ENCODE measurements at regions not wholly inside any gene's neighbourhood (a gene's known extent, or its start where the extent isn't known, plus 50 kb on each side); places are given as distances from the start of the nearest gene placed in this dataset.

- Histone ChIP-seq H3K4me3 (ENCODE audit: low read length) (no peak overlapping the region), H3K27ac (ENCODE audit: low read length) (no peak overlapping the region), H3K36me3 (ENCODE audit: insufficient read depth, low read length) (no peaks in the 10 kb centered on the region), H3K9me3 (ENCODE audit: low read length) (no peaks in the 10 kb centered on the region), H3K9me2 (replicated peaks; ENCODE audit: insufficient read depth, low read length) (no peaks in the 10 kb centered on the region), H2AFZ (ENCODE audit: low read length) (no peak overlapping the region), H3K4me1 (ENCODE audit: low read length) (no peaks in the 10 kb centered on the region), H4K20me1 (ENCODE audit: insufficient read depth, low read depth, low read length) (no peaks in the 10 kb centered on the region), H3K79me2 (ENCODE audit: low read length) (no peaks in the 10 kb centered on the region), H3K27me3 (ENCODE audit: low read length) (no peaks in the 10 kb centered on the region), H3K9ac (ENCODE audit: low read length) (no peak overlapping the region), H3K4me2 (ENCODE audit: low read depth, low read length, poor library complexity, severe bottlenecking) (no peak overlapping the region)
- DNase-seq = no peak
Observed at GRCh38 chr2:173607606-173608311, 253.1 kb downstream of the CDCA7 start.

GRCh38 chr2:173611121-173611520 lies 256.4 kb downstream of the CDCA7 start:
- no peaks in the 10 kb centered on the region for H3K4me1 ChIP-seq (ENCODE audit: low read length)
- H3K9ac ChIP-seq (ENCODE audit: low read length) = no peak overlapping the region
- no peaks in the 10 kb centered on the region for H3K27me3 ChIP-seq (ENCODE audit: low read length)
- H3K9me3 ChIP-seq (ENCODE audit: low read length) = no peaks in the 10 kb centered on the region
- no peak overlapping the region for H2AFZ ChIP-seq (ENCODE audit: low read length)
- H3K4me2 ChIP-seq (ENCODE audit: low read depth, low read length, poor library complexity, severe bottlenecking) = no peak overlapping the region
- DNase-seq = no peak
- H4K20me1 ChIP-seq (ENCODE audit: insufficient read depth, low read depth, low read length) = no peaks in the 10 kb centered on the region
- H3K36me3 ChIP-seq (ENCODE audit: insufficient read depth, low read length) = no peaks in the 10 kb centered on the region
- no peak overlapping the region for H3K4me3 ChIP-seq (ENCODE audit: low read length)
- no peaks in the 10 kb centered on the region for H3K9me2 ChIP-seq (replicated peaks; ENCODE audit: insufficient read depth, low read length)
- H3K27ac ChIP-seq (ENCODE audit: low read length) = no peak overlapping the region
- no peaks in the 10 kb centered on the region for H3K79me2 ChIP-seq (ENCODE audit: low read length)

- no peaks in the 10 kb centered on the region for H3K9me3 ChIP-seq (ENCODE audit: low read length)
- no peak overlapping the region for H2AFZ ChIP-seq (ENCODE audit: low read length)
- no peaks in the 10 kb centered on the region for H3K36me3 ChIP-seq (ENCODE audit: insufficient read depth, low read length)
- peak; percentile 44 for DNase-seq
- no peak overlapping the region for H3K4me2 ChIP-seq (ENCODE audit: low read depth, low read length, poor library complexity, severe bottlenecking)
- no peak overlapping the region for H3K9ac ChIP-seq (ENCODE audit: low read length)
- no peaks in the 10 kb centered on the region for H4K20me1 ChIP-seq (ENCODE audit: insufficient read depth, low read depth, low read length)
- H3K27me3 ChIP-seq (ENCODE audit: low read length) = no peaks in the 10 kb centered on the region
- H3K27ac ChIP-seq (ENCODE audit: low read length) = no peak overlapping the region
- H3K9me2 ChIP-seq (replicated peaks; ENCODE audit: insufficient read depth, low read length) = no peaks in the 10 kb centered on the region
- H3K4me3 ChIP-seq (ENCODE audit: low read length) = no peak overlapping the region
- H3K4me1 ChIP-seq (ENCODE audit: low read length) = no peaks in the 10 kb centered on the region
- no peaks in the 10 kb centered on the region for H3K79me2 ChIP-seq (ENCODE audit: low read length)
Observed at GRCh38 chr2:173612354-173612753, 257.7 kb downstream of the CDCA7 start.

- no peaks in the 10 kb centered on the region for H3K9me2 ChIP-seq (replicated peaks; ENCODE audit: insufficient read depth, low read length)
- H4K20me1 ChIP-seq (ENCODE audit: insufficient read depth, low read depth, low read length) = no peaks in the 10 kb centered on the region
- H3K4me1 ChIP-seq (ENCODE audit: low read length) = no peaks in the 10 kb centered on the region
Observed at GRCh38 chr2:173613386-173613785, 258.7 kb downstream of the CDCA7 start.

GRCh38 chr2:173614265-173614930 lies 259.7 kb downstream of the CDCA7 start:
- no peak overlapping the region for H3K4me2 ChIP-seq (ENCODE audit: low read depth, low read length, poor library complexity, severe bottlenecking)
- H3K27me3 ChIP-seq (ENCODE audit: low read length) = no peaks in the 10 kb centered on the region
- no peak for DNase-seq
- no peak overlapping the region for H3K27ac ChIP-seq (ENCODE audit: low read length)
- H3K4me1 ChIP-seq (ENCODE audit: low read length) = no peaks in the 10 kb centered on the region
- no peaks in the 10 kb centered on the region for H3K9me2 ChIP-seq (replicated peaks; ENCODE audit: insufficient read depth, low read length)
- H3K9me3 ChIP-seq (ENCODE audit: low read length) = no peaks in the 10 kb centered on the region
- H3K4me3 ChIP-seq (ENCODE audit: low read length) = no peak overlapping the region
- H2AFZ ChIP-seq (ENCODE audit: low read length) = no peak overlapping the region
- H3K79me2 ChIP-seq (ENCODE audit: low read length) = no peaks in the 10 kb centered on the region
- no peak overlapping the region for H3K9ac ChIP-seq (ENCODE audit: low read length)
- no peaks in the 10 kb centered on the region for H3K36me3 ChIP-seq (ENCODE audit: insufficient read depth, low read length)
- H4K20me1 ChIP-seq (ENCODE audit: insufficient read depth, low read depth, low read length) = no peaks in the 10 kb centered on the region

More at GRCh38 chr2:173613386-173613785, 258.7 kb downstream of the CDCA7 start:
- Histone ChIP-seq H3K9me3 (ENCODE audit: low read length) (no peaks in the 10 kb centered on the region), H3K27me3 (ENCODE audit: low read length) (no peaks in the 10 kb centered on the region), H2AFZ (ENCODE audit: low read length) (no peak overlapping the region), H3K79me2 (ENCODE audit: low read length) (no peaks in the 10 kb centered on the region), H3K27ac (ENCODE audit: low read length) (no peak overlapping the region), H3K9ac (ENCODE audit: low read length) (no peak overlapping the region), H3K4me2 (ENCODE audit: low read depth, low read length, poor library complexity, severe bottlenecking) (no peak overlapping the region), H3K36me3 (ENCODE audit: insufficient read depth, low read length) (no peaks in the 10 kb centered on the region), H3K4me3 (ENCODE audit: low read length) (no peak overlapping the region)
- DNase-seq = no peak

GRCh38 chr2:173623438-173624319 lies 269.0 kb downstream of the CDCA7 start:
- no peaks in the 10 kb centered on the region for H3K9me3 ChIP-seq (ENCODE audit: low read length)
- no peaks in the 10 kb centered on the region for H3K4me1 ChIP-seq (ENCODE audit: low read length)
- no peaks in the 10 kb centered on the region for H3K36me3 ChIP-seq (ENCODE audit: insufficient read depth, low read length)
- no peak overlapping the region for H3K27ac ChIP-seq (ENCODE audit: low read length)
- H3K27me3 ChIP-seq (ENCODE audit: low read length) = no peaks in the 10 kb centered on the region
- H3K9ac ChIP-seq (ENCODE audit: low read length) = no peak overlapping the region
- DNase-seq = no peak
- no peaks in the 10 kb centered on the region for H3K79me2 ChIP-seq (ENCODE audit: low read length)
- no peak overlapping the region for H3K4me2 ChIP-seq (ENCODE audit: low read depth, low read length, poor library complexity, severe bottlenecking)
- no peaks in the 10 kb centered on the region for H3K9me2 ChIP-seq (replicated peaks; ENCODE audit: insufficient read depth, low read length)
- no peak overlapping the region for H3K4me3 ChIP-seq (ENCODE audit: low read length)
- no peak overlapping the region for H2AFZ ChIP-seq (ENCODE audit: low read length)
- no peaks in the 10 kb centered on the region for H4K20me1 ChIP-seq (ENCODE audit: insufficient read depth, low read depth, low read length)

- H3K4me2 ChIP-seq (ENCODE audit: low read depth, low read length, poor library complexity, severe bottlenecking) = no peak overlapping the region
- H3K4me3 ChIP-seq (ENCODE audit: low read length) = no peak overlapping the region
- H3K79me2 ChIP-seq (ENCODE audit: low read length) = no peaks in the 10 kb centered on the region
- no peaks in the 10 kb centered on the region for H4K20me1 ChIP-seq (ENCODE audit: insufficient read depth, low read depth, low read length)
- H3K27me3 ChIP-seq (ENCODE audit: low read length) = no peaks in the 10 kb centered on the region
- DNase-seq = no peak
- no peak overlapping the region for H3K9ac ChIP-seq (ENCODE audit: low read length)
- no peaks in the 10 kb centered on the region for H3K36me3 ChIP-seq (ENCODE audit: insufficient read depth, low read length)
- no peak overlapping the region for H2AFZ ChIP-seq (ENCODE audit: low read length)
- H3K9me3 ChIP-seq (ENCODE audit: low read length) = no peaks in the 10 kb centered on the region
- no peaks in the 10 kb centered on the region for H3K4me1 ChIP-seq (ENCODE audit: low read length)
- no peak overlapping the region for H3K27ac ChIP-seq (ENCODE audit: low read length)
- no peaks in the 10 kb centered on the region for H3K9me2 ChIP-seq (replicated peaks; ENCODE audit: insufficient read depth, low read length)
Observed at GRCh38 chr2:173625315-173625714, 270.6 kb downstream of the CDCA7 start.

- no peaks in the 10 kb centered on the region for H3K79me2 ChIP-seq (ENCODE audit: low read length)
- H3K4me1 ChIP-seq (ENCODE audit: low read length) = no peaks in the 10 kb centered on the region
- no peaks in the 10 kb centered on the region for H3K9me3 ChIP-seq (ENCODE audit: low read length)
- no peaks in the 10 kb centered on the region for H4K20me1 ChIP-seq (ENCODE audit: insufficient read depth, low read depth, low read length)
- no peaks in the 10 kb centered on the region for H3K36me3 ChIP-seq (ENCODE audit: insufficient read depth, low read length)
- H3K4me3 ChIP-seq (ENCODE audit: low read length) = no peak overlapping the region
- no peaks in the 10 kb centered on the region for H3K27me3 ChIP-seq (ENCODE audit: low read length)
- H2AFZ ChIP-seq (ENCODE audit: low read length) = no peak overlapping the region
- H3K4me2 ChIP-seq (ENCODE audit: low read depth, low read length, poor library complexity, severe bottlenecking) = no peak overlapping the region
- DNase-seq = no peak
- H3K27ac ChIP-seq (ENCODE audit: low read length) = no peak overlapping the region
- no peaks in the 10 kb centered on the region for H3K9me2 ChIP-seq (replicated peaks; ENCODE audit: insufficient read depth, low read length)
- no peak overlapping the region for H3K9ac ChIP-seq (ENCODE audit: low read length)
Observed at GRCh38 chr2:173629076-173629475, 274.4 kb downstream of the CDCA7 start.

Data from Karpas-422 (cell line).